GM23248 (cell line): ENCODE measurements at regions not wholly inside any gene's neighbourhood (a gene's known extent, or its start where the extent isn't known, plus 50 kb on each side); places are given as distances from the start of the nearest gene placed in this dataset.

Experiments used
- EZH2 ChIP-seq: fragments of 200-600 bp; sonication (generic); IDR thresholded peaks from 2 replicates; pipeline ENCODE4 v1.6.1; 2018; ENCODE audit warnings: antibody characterized with exemption, mild to moderate bottlenecking; ENCODE audit not compliant: insufficient read depth, poor library complexity, severe bottlenecking
- EZH2phosphoT487 ChIP-seq: fragments of 200-600 bp; sonication (generic); IDR thresholded peaks from 2 replicates; pipeline ENCODE4 v1.6.1; 2018; ENCODE audit warnings: antibody characterized with exemption, moderate library complexity, mild to moderate bottlenecking, low read depth; ENCODE audit not compliant: insufficient read depth

GRCh38 chr5:24280215-24280614, 364.6 kb downstream of the CDH10 start:
- TF ChIP-seq EZH2phosphoT487 (no peak), EZH2 (no peak)
